ENCODE measurements at regions not wholly inside any gene's neighbourhood (a gene's known extent, or its start where the extent isn't known, plus 50 kb on each side); places are given as distances from the start of the nearest gene placed in this dataset.

DNA sequence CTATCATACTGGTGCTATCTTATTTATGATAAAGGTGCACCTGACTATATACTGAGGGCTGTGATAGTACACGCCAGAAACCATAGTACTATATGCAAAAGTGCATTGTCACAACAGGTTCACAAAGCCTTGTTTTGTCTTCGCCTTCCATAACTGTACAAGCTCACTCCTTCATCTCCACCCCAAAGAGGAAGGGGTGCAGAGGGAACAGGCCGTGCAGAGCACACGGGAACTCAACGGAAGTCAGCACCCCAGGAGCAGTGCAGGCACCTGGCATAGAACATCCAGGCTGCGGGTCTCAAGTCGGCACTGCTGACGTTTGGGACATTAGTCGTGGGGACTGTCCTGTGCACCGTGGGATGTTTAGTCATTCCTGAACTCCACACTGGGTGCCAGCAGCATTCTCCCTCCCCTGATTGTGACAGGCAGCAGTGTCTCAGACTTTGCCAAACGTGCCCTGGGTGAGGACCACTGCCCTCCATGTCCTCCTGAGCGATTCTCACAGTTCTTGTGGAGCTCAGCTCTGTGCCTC lies 99.7 kb downstream of the PXDC1 start:
- H3K27ac Mint-ChIP-seq: no peak overlapping the region
- no peaks in the 10 kb centered on the region for H3K9me3 Mint-ChIP-seq
- peaks cover 2% of the 10 kb centered on the region for H3K27me3 Mint-ChIP-seq
- intact Hi-C loops (cut with micrococcal nuclease): no loop called here
- H3K36me3 Mint-ChIP-seq (ENCODE audit: low read depth): no peaks in the 10 kb centered on the region
- H3K4me1 Mint-ChIP-seq: no peaks in the 10 kb centered on the region
- no peak for DNase-seq
- no peak overlapping the region for H3K4me3 Mint-ChIP-seq

DNA sequence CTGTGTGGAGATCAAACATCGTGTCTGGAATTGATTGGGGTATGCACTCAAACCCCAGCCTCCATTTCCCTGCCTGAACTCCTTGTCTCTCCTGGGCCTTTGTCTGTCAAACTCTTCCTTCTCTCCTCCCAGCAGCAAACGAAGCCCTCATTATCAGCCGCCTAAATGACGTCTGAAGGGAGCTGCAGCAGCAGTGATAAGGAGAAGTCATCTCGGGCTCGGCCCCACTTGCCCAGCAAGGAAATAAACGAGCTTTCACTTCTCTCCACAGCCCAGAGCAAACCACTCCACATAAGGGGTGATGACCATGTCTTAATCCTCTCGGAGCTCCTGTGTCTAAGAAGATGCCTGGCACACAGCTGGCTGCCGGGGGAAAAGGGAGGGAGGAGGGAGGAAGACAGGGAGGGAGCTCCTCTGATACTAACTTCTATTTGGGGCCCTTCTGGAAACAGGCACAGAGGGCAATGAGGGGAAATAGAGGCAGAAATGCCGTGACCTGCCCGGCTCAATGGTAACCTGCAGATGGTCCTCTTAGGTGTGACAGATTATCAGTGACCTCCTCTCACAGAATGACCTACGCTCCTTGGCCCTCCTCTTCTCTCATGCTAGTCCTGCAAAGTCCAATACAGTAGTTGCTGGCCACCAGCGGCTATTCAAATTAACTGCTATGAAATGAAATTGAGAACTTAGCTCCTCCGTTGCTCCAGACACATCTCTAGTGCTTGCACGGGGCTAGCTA lies 100.4 kb downstream of the PXDC1 start:
- H3K4me1 Mint-ChIP-seq: no peaks in the 10 kb centered on the region
- no peaks in the 10 kb centered on the region for H3K36me3 Mint-ChIP-seq (ENCODE audit: low read depth)

DNA sequence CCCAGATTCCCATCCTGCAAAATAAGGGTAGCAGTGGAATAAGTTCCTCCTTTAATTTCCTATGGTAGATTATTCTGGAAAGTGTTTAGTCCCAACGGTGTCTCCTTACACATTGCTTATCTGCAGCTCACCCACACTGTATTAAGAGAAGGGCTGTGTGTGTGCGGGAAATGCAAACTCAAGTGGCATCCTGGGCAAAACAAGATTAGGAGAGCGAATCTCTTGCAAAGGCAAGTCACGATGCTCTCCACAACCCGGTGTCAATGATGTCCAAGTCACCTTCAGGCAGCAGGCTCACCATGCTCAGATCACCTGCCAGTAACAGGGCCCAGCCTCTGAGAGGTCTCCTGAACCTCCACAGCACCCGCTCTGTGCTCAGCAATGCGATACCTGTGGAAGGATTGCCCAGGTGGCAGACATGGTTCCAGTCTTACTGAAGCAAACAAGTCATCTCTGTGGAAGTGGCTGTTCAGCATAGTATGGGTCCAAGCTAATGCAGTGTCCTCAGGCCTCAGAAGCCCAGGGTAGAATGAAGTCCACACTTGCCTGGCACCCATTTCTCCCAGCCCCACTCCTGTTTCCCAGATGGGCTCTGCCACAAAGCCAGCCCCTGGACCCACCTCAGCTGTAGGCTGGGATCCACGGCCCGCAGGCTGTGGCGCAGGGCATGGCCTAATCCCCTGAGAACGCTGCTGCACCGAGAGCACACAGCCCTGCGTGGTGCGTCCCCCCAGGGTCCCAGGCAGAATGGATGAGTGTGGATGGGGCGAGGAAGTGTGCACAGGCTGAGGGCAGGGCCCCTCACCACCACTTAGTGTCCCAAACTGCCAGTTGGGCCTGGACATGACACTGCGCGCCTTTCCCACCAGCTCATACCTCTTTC lies 101.2 kb downstream of the PXDC1 start:
- intact Hi-C loops (cut with micrococcal nuclease): no loop called here
- H3K4me1 Mint-ChIP-seq: no peaks in the 10 kb centered on the region

More for the DNA sequence above, 100.4 kb downstream of the PXDC1 start:
- Mint-ChIP-seq H3K27me3 (peaks cover 2% of the 10 kb centered on the region), H3K4me3 (no peak overlapping the region), H3K27ac (no peak overlapping the region), H3K9me3 (no peaks in the 10 kb centered on the region)
- DNase-seq: no peak
- intact Hi-C loops (cut with micrococcal nuclease): no loop called here

DNA sequence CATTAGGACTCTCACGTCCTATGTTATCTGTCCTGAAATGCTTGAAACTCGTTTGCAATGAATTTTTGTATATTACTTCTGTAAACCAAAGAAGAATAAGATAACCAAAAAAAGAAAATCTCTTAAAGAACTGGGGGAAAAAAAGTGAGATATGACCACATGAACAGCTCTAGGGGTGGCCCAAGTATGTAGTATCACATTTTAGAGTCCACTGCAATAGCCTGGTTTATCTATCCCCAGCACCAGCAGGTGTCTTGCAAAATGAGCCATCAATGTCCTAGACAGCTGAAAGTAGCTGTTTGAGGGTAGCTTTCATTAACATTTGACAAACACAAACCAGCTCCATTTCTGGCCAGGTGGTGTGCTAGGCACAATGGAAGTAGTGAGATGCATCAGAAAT lies 102.8 kb downstream of the PXDC1 start:
- Mint-ChIP-seq H3K27me3 (peaks cover 4% of the 10 kb centered on the region), H3K9me3 (no peaks in the 10 kb centered on the region), H3K4me1 (no peaks in the 10 kb centered on the region), H3K4me3 (no peak overlapping the region), H3K36me3 (ENCODE audit: low read depth) (no peaks in the 10 kb centered on the region), H3K27ac (no peak overlapping the region)
- no peak for DNase-seq
- intact Hi-C loops (cut with micrococcal nuclease): no loop called here

More for the DNA sequence above, 101.2 kb downstream of the PXDC1 start:
- DNase-seq: no peak
- Mint-ChIP-seq H3K27ac (no peak overlapping the region), H3K27me3 (peaks cover 2% of the 10 kb centered on the region), H3K36me3 (ENCODE audit: low read depth) (no peaks in the 10 kb centered on the region), H3K9me3 (no peaks in the 10 kb centered on the region), H3K4me3 (no peak overlapping the region)

DNA sequence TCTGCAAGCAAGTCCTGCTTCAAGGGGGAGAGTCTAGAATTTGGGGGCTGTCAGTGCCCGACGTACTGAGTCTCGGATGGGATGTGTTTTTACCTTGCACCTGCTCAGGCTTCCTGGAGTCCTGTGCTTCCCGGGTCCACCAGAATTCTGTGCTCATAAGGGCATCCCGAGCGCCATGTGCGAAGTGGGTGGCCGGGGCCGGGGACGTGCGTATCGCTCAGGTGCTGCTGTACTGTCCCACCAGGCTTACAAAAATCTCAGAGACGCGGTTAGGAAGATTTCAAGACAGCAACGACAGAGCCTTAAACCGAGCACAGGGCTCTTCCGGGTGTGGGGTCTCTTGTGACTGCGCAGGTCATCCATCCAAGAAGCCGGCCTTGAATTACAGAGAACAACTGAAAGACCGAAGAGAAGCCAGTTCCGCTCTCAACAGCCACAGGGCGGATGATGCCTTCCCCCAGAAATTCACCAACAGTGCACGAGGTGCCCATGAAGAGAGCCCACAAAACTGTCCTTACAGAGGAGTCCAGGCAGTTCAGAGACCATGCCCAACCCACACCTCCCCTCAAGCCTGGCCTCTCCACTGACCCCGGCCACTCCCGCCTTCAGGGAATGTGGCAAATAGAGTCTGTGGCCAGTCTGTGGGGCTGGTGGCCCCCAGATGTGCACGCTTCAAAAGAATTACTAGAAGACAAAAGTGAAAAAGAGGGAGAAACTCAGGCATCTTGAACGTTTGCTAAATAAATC lies 104.7 kb downstream of the PXDC1 start:
- Mint-ChIP-seq H3K27me3 (peaks cover 2% of the 10 kb centered on the region), H3K9me3 (no peaks in the 10 kb centered on the region), H3K4me1 (no peaks in the 10 kb centered on the region), H3K27ac (no peak overlapping the region), H3K4me3 (no peak overlapping the region), H3K36me3 (ENCODE audit: low read depth) (no peaks in the 10 kb centered on the region)
- no peak for DNase-seq
- intact Hi-C loops (cut with micrococcal nuclease): no loop called here

DNA sequence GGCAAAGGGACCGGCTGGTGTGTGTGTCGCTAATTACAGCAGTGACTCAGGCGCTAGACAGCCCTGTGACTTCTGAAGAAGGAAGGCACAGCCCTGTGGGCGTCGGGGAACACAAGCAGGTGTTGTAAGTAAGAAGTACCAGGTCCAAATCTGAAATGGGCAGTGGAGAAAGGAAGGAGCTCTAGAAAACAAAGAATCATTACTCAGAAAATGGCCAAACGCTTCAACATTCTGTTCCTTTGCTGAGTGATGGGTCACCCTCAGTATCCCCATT lies 106.8 kb downstream of the PXDC1 start:
- Mint-ChIP-seq H3K9me3 (no peaks in the 10 kb centered on the region), H3K27me3 (peaks cover 3% of the 10 kb centered on the region), H3K36me3 (ENCODE audit: low read depth) (no peaks in the 10 kb centered on the region), H3K4me1 (no peaks in the 10 kb centered on the region), H3K4me3 (no peak overlapping the region), H3K27ac (no peak overlapping the region)
- DNase-seq: no peak
- intact Hi-C loops (cut with micrococcal nuclease): no loop called here

DNA sequence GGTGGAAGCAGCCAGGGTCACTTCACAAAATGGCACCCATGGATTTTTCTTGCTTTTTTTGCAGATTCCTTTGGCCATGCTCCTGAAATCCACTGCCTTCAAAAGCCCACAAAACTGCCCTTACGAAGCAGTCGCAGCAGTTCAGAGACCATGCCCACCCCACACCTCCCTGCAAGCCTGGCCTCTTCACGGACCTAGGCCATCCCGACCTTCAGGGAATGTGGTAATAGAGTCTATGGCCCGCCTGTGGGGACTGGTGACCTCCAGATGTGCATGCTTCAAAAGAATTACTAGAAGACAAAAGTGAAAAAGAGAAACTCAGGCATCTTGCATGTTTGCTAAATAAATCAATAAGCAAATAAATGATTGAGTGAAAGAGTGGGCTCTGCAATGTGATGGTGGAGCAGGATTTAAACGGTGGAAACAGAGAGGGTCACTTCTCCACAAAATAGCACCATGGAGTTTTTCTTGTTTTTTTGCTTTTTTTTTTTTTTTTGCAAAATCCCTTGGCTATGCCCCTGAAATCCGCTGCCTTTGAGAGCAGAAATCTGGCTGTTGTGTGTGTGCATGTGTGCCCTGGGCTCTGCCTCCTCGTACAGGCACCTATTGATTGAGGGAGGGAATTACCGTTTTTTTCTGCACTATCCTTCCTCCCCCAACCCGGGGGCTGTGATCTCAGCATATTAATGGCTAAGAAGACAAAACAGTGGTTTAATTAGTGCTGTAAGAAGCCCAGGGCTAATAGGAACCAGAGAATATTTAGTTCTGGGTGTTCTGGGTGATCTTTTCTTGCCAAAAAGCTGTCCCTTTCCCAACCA lies 107.4 kb downstream of the PXDC1 start:
- H3K4me1 Mint-ChIP-seq: no peaks in the 10 kb centered on the region
- H3K4me3 Mint-ChIP-seq: no peak overlapping the region
- no peak for DNase-seq
- no peaks in the 10 kb centered on the region for H3K9me3 Mint-ChIP-seq
- no peak overlapping the region for H3K27ac Mint-ChIP-seq
- no peaks in the 10 kb centered on the region for H3K36me3 Mint-ChIP-seq (ENCODE audit: low read depth)
- peaks cover 6% of the 10 kb centered on the region for H3K27me3 Mint-ChIP-seq
- intact Hi-C loops (cut with micrococcal nuclease): no loop called here

DNA sequence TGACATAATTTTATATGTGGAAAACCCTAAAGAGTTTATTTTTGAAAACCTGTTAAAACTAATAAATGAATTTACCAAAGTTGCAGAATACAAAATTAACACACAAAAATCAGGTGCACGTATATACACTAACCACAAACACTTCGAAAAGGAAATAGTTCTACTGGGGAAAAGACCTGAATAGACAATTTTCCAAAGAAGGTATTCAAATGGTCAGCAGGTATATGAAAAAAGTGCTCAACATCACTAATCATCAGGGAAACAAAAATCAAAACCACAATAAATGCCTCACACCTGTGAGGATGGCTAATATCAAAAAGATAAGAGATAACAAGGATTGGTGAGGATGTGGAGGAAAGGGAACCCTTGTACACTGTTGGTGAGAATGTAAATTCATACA lies 110.6 kb downstream of the PXDC1 start:
- Mint-ChIP-seq H3K36me3 (ENCODE audit: low read depth) (no peaks in the 10 kb centered on the region), H3K4me3 (no peak overlapping the region), H3K4me1 (no peaks in the 10 kb centered on the region), H3K9me3 (no peaks in the 10 kb centered on the region), H3K27me3 (peaks cover 6% of the 10 kb centered on the region), H3K27ac (no peak overlapping the region)
- DNase-seq: no peak
- intact Hi-C loops (cut with micrococcal nuclease): no loop called here

DNA sequence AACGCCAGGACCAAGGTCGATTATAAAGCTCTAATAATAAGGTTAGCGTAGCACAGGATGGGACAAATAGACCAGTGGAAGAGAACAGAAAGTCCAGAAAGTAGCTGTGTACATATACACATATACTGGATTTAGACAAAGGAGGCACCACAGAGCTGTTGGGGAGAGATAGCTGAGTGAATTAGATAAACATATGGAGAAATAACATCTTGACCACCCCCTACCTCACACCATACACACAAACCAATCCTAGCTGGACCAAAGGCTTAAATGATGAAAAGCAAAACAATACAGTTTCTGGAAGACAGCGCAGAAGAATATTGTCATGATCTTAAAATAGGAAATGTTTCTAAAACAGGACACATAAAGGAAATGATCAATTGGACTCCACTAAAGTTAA lies 112.9 kb downstream of the PXDC1 start:
- DNase-seq: no peak
- Mint-ChIP-seq H3K27ac (no peak overlapping the region), H3K27me3 (peaks cover 4% of the 10 kb centered on the region), H3K4me1 (no peaks in the 10 kb centered on the region), H3K36me3 (ENCODE audit: low read depth) (no peaks in the 10 kb centered on the region), H3K4me3 (no peak overlapping the region), H3K9me3 (no peaks in the 10 kb centered on the region)
- intact Hi-C loops (cut with micrococcal nuclease): no loop called here

DNA sequence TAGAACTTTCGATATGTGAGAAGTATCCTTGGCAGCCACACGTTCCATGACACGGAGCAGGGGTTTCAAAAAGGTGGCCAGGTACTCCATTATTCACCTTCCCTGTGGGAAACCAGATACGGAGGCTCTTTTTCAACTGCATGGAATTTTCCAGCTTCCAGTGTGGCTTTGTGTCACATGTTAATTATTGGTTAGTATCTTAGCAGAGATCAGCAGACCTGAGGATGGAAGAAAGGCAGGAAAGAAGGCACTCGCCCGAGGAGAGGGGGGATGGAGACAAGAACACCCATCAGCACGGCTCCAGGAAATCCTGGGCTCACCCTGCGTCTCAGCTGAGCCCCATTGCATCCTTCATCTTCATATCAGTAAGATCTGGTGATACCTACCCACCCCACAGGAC lies 115.5 kb downstream of the PXDC1 start:
- no peaks in the 10 kb centered on the region for H3K36me3 Mint-ChIP-seq (ENCODE audit: low read depth)
- no peak for DNase-seq
- no peak overlapping the region for H3K27ac Mint-ChIP-seq
- H3K4me1 Mint-ChIP-seq: no peaks in the 10 kb centered on the region
- intact Hi-C loops (cut with micrococcal nuclease): no loop called here
- no peaks in the 10 kb centered on the region for H3K9me3 Mint-ChIP-seq
- peaks cover 5% of the 10 kb centered on the region for H3K27me3 Mint-ChIP-seq
- no peak overlapping the region for H3K4me3 Mint-ChIP-seq

DNA sequence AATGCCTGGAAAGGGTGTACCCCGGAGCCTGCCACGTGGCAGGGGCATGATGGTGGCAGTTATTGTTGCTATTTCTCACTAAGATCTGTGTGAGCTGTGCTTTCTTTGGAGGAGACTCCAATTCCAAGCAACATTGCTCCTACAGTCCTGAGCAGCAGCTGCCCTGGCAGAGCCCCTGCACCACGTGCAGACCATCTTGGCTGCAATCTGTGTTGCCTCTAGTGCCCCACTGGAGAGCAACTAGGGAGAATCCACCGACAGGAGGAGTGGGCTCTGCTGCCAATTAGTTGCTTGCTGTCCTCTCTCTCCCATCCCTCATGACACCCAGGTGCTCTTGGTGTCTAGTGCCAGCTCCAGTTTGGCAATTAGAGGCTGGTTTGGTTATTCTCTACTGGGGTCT lies 116.0 kb downstream of the PXDC1 start:
- Mint-ChIP-seq H3K4me1 (no peaks in the 10 kb centered on the region), H3K27ac (no peak overlapping the region), H3K4me3 (no peak overlapping the region), H3K9me3 (no peaks in the 10 kb centered on the region), H3K36me3 (ENCODE audit: low read depth) (no peaks in the 10 kb centered on the region), H3K27me3 (peaks cover 5% of the 10 kb centered on the region)
- intact Hi-C loops (cut with micrococcal nuclease): no loop called here
- DNase-seq: no peak

DNA sequence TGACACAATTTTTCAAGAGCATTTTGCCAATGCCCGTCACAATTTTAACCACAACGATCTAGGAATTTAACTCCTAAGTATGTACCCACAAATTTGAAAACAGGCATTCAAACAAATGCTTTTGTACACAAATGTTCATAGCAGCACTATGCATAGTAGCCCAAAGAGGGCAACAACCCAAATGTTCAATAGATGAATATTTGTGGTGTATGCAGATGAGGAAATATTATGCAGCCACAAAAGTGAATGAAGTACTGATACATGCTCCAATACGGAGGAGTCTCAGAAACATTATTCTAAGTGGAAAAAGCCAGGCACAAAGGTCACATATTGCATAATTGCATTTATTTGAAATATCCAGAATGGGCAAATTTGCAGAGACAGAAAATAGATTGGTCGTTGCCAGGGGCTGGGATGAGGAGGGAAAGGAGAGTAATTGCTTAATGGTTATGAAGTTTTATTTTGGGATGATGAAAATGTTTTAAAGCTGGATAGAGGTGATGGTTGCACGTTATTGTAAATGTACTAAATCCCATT lies 117.2 kb downstream of the PXDC1 start:
- no peaks in the 10 kb centered on the region for H3K9me3 Mint-ChIP-seq
- DNase-seq: no peak
- no peak overlapping the region for H3K27ac Mint-ChIP-seq
- peaks cover 3% of the 10 kb centered on the region for H3K27me3 Mint-ChIP-seq
- no peaks in the 10 kb centered on the region for H3K4me1 Mint-ChIP-seq
- intact Hi-C loops (cut with micrococcal nuclease): no loop called here
- no peak overlapping the region for H3K4me3 Mint-ChIP-seq
- H3K36me3 Mint-ChIP-seq (ENCODE audit: low read depth): no peaks in the 10 kb centered on the region

DNA sequence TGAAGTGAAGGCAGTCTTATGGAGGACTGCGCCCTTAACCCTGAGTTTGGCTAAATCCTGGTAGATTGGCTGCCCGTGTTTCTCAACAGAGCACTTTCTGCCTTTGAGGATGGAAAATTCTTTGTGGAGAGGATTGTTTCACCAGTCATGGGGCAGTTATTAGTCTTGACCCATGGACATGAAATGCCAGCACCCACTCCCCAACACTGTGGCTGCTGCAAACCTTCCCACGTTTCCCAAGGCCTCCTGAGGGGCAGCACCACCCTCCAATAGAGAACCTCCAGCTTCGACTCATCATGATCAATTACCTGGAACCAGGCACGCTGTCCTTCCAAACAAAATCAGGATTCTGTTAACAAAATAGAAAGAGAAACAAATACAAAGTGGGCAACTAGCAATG lies 117.8 kb downstream of the PXDC1 start:
- intact Hi-C loops (cut with micrococcal nuclease): no loop called here
- DNase-seq: no peak
- no peak overlapping the region for H3K27ac Mint-ChIP-seq
- H3K36me3 Mint-ChIP-seq (ENCODE audit: low read depth): no peaks in the 10 kb centered on the region
- no peaks in the 10 kb centered on the region for H3K4me1 Mint-ChIP-seq
- H3K27me3 Mint-ChIP-seq: peaks cover 5% of the 10 kb centered on the region
- no peaks in the 10 kb centered on the region for H3K9me3 Mint-ChIP-seq
- no peak overlapping the region for H3K4me3 Mint-ChIP-seq

Measured in activated CD4-positive, alpha-beta T cell treated with anti-CD3 and anti-CD28 coated beads, Interleukin-2, amount 10 ng/mL, durations not matched to agents 24 days and 14 days (primary cell).